AML-193 (cell line): ENCODE measurements at regions not wholly inside any gene's neighbourhood (a gene's known extent, or its start where the extent isn't known, plus 50 kb on each side); places are given as distances from the start of the nearest gene placed in this dataset.

Experiments used
- DNase-seq, 2 experiments: peaks; one replicate each; lab custom pipeline; 2025; lab: John Stamatoyannopoulos, UW

GRCh38 chr18:7288544-7288943 is 57.7 kb downstream of the LRRC30 start:
- DNase-seq, result no peak

- no peak for DNase-seq
Measured at GRCh38 chr18:7290077-7290476, 59.2 kb downstream of the LRRC30 start.

DNA sequence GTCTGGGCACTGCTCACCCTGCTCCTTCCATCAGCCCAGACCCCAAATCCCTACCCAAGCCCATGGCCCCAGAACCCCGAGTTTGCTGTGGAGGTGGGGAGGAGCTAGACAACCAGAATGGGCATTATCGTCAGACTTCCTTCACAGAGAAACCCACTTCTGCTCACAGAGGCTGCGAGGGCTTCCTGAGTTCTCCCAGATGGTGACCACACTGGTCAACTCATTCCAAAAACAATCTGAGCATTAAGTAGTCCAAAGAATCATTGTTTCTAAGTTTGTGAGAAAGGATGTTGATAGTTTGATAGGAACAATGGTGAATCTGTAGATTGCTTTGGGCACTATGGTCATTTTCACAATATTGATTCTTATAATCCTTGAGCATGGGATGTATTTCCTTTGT is 60.2 kb downstream of the LRRC30 start:
- DNase-seq, result no peak

DNA sequence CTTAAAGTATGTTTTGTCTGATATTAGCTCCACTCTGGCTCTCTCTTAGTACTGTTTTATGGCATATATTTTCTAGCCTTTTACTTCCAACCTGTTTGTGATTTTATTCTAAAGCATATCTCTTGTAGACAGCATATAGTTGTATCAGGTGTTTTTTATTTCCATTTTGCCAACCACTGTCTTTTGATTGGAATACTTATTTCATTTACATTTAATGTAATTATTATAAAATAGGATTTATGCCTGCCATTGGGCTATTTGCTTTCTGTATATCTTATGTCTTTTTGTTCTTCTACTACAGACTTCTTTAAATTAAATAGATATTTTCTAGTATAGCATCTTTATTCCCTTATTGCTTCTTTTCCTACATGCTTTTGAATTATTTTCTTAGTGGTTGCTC is 67.3 kb downstream of the LRRC30 start:
- DNase-seq, result no peak

GRCh38 chr18:7301094-7301493 is 70.2 kb downstream of the LRRC30 start:
- DNase-seq, result no peak

DNA sequence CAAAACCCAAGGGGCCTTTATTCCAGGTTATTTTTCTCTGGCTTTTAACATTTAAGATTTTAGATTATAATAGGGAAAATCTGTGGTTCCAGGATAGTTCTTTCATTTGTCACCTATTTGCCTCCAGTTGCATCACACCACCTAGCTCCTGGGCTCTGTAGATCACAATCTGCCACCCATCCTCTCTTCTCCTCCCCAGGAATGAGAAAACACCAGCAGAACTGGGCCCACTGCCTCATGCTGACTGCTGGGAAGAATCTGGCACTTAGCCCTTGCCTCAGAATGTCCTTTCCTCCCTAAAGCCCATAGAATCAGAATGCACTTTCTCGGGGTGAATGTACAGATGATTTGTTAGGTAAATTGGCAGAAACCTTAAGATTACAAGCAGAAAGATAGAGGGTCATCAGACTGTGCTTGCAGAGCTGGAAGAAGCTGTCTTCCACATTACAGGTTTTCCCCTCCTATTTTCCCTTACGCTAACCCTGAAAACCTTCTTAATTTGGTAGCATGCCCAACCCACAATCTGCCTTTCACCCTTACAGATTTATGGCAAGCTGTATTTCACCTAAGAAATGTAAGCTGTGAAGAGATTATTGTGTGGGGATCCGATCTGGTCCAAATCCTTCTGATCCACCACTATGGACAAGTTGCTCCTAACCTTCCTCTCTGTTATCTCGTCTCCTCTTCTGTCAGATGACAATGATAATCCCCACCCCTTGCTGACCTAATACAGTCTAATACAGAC is 72.6 kb downstream of the LRRC30 start:
- no peak for DNase-seq

- DNase-seq, result no peak
Measured at GRCh38 chr18:7304061-7304370, 73.1 kb downstream of the LRRC30 start.

DNA sequence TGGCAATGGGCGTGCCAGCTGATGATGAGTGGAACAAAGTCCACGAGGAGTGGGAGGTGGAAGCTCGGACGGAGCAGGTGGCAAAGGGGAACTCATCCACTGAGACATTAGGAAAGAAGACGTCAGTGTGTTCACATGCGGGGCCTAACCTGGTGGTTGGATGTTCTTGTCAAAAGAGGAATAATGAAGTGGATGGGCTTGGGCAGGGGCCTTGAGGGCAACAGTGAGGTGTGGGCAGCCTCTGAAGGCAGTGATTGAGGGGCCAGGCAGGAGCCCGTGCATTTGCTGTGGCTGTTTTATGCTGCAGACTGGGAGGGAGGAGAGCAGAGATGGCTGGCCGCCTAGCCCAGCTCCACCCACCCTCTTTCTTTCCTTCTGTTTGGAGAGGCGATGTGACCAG is 74.5 kb downstream of the LRRC30 start:
- no peak for DNase-seq

DNA sequence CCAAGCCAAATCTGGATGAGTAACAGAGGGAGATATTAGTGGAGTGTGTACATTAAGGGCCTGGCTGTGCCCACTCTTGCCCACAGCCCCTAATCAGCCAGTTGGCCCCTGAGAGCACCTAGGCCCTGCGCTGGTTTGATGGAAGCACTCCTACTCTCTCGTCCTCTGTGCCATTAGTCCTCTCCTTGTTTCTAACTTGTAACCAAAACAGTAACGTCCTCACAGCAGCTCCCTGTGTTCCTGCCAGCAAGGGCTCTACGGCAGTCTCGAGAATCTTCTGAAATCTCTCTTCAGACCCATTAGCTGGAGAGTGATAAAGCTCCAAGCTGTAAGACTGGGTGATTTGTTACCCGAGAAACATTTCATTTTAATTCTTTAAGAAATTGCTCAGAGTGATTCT is 76.1 kb downstream of the LRRC30 start:
- no peak for DNase-seq

DNA sequence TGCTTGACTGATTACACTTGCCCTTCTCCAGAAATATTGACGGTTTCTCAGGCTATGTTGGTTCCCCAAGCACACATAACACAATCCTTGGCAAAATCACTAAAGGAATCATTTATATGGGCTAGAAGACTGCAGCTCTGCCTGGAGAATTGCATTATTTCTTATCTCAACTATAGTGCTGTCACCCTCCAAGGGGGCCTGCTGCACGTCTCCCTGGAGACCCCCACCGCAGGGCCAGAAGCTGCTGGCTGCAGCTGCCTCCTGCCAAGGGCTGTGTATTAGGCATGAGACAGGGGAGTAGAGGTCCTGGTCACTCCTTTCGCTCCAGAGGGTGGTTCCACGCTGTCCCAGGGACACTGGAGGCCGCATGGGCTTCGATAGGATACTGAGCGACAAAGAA is 76.6 kb downstream of the LRRC30 start:
- DNase-seq, result no peak

GRCh38 chr18:7317804-7318231 is 86.9 kb downstream of the LRRC30 start:
- DNase-seq, result no peak

GRCh38 chr18:7319161-7319560 is 88.3 kb downstream of the LRRC30 start:
- DNase-seq, result no peak

DNA sequence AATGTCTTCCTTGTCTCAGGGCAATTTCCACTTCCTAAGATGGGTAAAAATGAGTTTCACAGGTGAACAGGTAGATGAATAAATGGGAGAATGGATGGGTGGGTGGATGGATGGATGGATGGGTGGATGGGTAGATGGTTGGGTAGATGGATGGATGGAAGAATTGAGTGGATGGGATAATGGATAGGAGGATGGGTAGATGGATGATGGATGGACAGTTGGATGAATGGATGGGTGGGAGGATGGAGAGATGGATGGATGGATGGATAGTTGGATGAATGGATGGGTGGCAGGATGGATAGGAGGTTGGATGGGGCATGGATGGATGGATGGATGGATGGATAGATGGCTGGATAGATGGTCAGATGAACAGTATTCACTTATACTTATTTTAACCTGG is 90.9 kb downstream of the LRRC30 start:
- no peak for DNase-seq

DNA sequence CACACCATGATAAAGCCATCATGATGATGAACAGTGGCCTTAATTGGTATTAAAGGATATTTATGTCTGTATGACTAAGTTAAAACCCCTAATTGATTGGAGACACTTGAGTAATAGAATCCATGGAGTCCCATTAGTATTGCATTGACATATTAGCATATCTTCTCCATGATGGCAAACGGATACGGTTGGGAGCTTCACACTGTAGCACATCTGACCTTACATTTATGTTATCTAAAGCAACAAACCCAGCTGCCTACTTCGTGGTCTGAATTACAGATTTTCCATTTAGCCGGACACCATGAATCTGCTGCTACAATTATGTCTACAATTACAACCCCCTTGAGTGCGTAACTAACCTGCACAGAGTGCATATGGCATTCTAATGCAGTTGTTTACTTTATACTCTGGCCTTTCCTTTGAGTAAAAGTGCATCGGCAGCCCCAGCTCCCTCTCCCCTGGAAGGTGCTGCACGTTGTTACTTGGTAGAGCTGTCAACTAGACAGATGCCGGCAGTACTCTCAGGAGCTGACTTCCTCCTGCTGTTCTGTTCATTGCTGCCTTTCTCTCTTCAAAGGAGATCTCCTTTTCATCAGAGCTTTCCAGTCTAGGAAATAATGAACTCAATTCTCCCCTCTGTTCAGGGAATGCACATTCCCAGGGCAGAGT is 92.1 kb downstream of the LRRC30 start:
- DNase-seq, result no peak

GRCh38 chr18:7325126-7325430 is 94.2 kb downstream of the LRRC30 start:
- DNase-seq, result no peak

DNA sequence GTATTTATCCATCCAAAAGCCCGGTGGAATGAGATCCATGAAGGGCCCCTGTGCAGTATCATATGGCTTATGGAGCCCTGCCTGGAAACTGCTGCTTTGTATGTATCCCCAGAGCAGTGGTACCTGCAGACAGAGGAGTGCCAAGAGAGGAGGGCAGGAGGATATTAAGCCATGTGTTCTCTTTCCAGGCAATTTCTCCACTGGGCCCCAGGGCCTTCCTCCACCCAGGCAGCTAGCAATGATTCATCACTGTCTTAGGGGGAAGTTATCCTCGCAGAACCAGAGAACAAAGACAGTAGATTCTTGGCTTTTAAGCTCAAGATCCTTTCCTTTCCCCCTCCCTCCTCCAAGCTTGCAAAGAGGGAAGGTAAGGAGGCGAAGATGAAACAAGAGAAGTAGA is 98.1 kb downstream of the LRRC30 start:
- no peak for DNase-seq

GRCh38 chr18:7332452-7332851 is 101.6 kb downstream of the LRRC30 start:
- DNase-seq, result no peak

DNA sequence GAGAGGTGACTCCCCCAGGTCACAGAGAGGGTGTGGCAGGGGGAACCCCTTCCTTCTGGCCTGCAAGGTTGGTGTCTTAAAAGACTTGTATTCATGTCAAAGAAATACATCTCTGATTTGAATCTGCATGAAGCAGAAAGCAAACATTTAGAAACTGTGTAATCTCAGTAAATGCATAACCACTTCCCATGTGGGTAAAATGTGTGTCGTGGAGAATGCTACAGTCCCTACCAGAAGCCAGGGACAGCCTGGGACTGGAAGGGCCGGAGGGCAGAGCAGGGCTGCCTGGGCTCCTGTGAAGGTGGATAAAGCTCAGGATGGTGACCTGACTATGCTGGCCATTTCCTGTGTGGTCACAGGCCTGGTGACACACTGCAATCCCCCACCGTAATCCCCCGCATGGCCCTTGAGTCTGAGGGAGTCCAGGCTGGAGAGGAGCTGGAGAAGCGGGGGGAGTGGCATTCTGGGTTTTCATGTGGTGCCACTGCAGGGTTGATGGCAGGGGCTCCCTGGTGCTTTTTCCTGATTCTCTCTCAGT is 102.2 kb downstream of the LRRC30 start:
- DNase-seq, result no peak

DNA sequence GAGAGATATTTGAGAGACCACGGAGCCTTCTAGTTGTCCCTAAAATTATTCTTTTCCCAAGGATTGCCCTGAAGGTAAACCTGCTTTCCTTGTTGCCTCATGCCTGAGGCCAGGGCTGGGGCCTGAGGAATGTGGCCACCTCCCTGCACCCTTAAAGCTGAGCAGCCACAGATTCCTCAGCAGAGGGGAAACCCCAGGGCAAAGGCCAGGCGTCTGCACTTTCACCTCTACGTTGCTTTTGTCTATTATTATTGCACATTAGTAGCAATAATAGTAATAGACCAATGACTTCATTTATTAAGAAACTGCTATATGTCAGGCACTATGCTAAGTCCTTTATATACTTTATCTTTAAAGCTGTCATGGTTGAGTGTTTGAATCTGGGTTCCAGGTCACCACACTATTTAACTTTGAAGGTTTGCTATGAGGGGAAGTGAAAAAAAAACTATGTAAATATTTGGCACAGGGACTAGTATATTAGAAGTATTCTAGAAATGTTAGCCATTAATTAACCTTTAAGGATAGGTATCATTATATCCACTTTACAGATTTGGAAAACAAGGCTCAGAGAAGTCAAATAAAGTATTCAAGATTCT is 104.2 kb downstream of the LRRC30 start:
- no peak for DNase-seq

GRCh38 chr18:7336623-7337022 is 105.7 kb downstream of the LRRC30 start:
- no peak for DNase-seq

- no peak for DNase-seq
Measured at GRCh38 chr18:7338846-7339245, 108.0 kb downstream of the LRRC30 start.

GRCh38 chr18:7341581-7342337 is 110.9 kb downstream of the LRRC30 start:
- DNase-seq, result no peak
